Spleen (tissue), 11 donors: ENCODE measurements at regions not wholly inside any gene's neighbourhood (a gene's known extent, or its start where the extent isn't known, plus 50 kb on each side); places are given as distances from the start of the nearest gene placed in this dataset.

Experiments
- DNase-seq: peaks from one replicate; pipeline ENCODE4 v3.0.0-alpha.2; 2020
- H3K27ac ChIP-seq, 8 donors: fragments of 200-600 bp; sonication (generic) in 7 of 8; 1 replicate in 4 of 8; 2 replicates in 4 of 8; pipeline versions ENCODE4 v1.5.0 to v1.8.0; 2016 to 2021; ENCODE audit warnings: inconsistent platforms in 4 of 8, mild to moderate bottlenecking in 4 of 8, moderate library complexity in 1 of 8
- H3K27me3 ChIP-seq, 7 donors: fragments of 200-600 bp; sonication (generic) in 6 of 7; replicated peaks in 1 of 7; 1 replicate in 4 of 7; 2 replicates in 3 of 7; pipeline versions ENCODE4 v1.5.0 to v1.8.0; 2016 to 2021; ENCODE audit warnings: inconsistent platforms in 3 of 7, mild to moderate bottlenecking in 1 of 7
- H3K36me3 ChIP-seq, 6 donors: fragments of 200-600 bp; sonication (generic) in 5 of 6; 1 replicate in 4 of 6; 2 replicates in 2 of 6; pipeline versions ENCODE4 v1.5.0 to v1.8.0; 2016 to 2021; ENCODE audit warnings: inconsistent platforms in 2 of 6
- H3K4me1 ChIP-seq, 6 donors: fragments of 200-600 bp; sonication (generic) in 5 of 6; 1 replicate in 3 of 6; 2 replicates in 3 of 6; pipeline versions ENCODE4 v1.5.0 to v1.8.0; 2016 to 2021; ENCODE audit warnings: inconsistent platforms in 3 of 6
- H3K4me3 ChIP-seq, 8 donors: fragments of 200-600 bp; sonication (generic) in 7 of 8; 1 replicate in 4 of 8; 2 replicates in 4 of 8; pipeline versions ENCODE4 v1.5.0 to v1.8.0; 2016 to 2021; ENCODE audit warnings: inconsistent platforms in 4 of 8, mild to moderate bottlenecking in 4 of 8, moderate library complexity in 2 of 8
- H3K9me3 ChIP-seq, 8 donors: fragments of 200-600 bp; sonication (generic) in 7 of 8; 1 replicate in 4 of 8; 2 replicates in 4 of 8; pipeline versions ENCODE4 v1.5.0 to v1.8.0; 2016 to 2021; ENCODE audit warnings: inconsistent platforms in 4 of 8
- POLR2A ChIP-seq, 3 donors: fragments of 450-650 bp; IDR thresholded peaks; one replicate each; pipeline ENCODE4 v1.5.1; 2017; ENCODE audit warnings: antibody characterized with exemption in 3 of 3, mild to moderate bottlenecking in 1 of 3
- POLR2AphosphoS5 ChIP-seq, 3 donors: sonication (generic); formaldehyde crosslinking; IDR thresholded peaks; one replicate each; pipeline ENCODE4 v1.5.1; 2017; ENCODE audit warnings: antibody characterized with exemption in 3 of 3
- WGBS, 5 donors: extraction: QIAGEN DNeasy Blood & Tissue Kit in 3 of 5; methylation state at CpG; one replicate each; pipeline versions ENCODE4 v1.1.5 to v1.1.7; 2013 to 2018; 5-methylcytosine and 5-hydroxymethylcytosine counted together
- intact Hi-C: fragments of 100-400 bp; cut with DNase I; formaldehyde crosslinking; loops from one replicate; pipeline ENCODE4 v1.15.0; 2023; ENCODE audit warnings: low total_unique reads
- TF ChIP-seq, protein P1 (sequence below), 11 experiments: fragments of 200-600 bp in 7 of 11; fragments of 450-650 bp in 4 of 11; sonication (generic) in 4 of 11; IDR thresholded peaks in 8 of 11; conservative IDR thresholded peaks in 3 of 11; 1 replicate in 7 of 11; 2 replicates in 4 of 11; pipeline versions ENCODE4 v1.4.0 to v1.8.0; 2016 to 2021; ENCODE audit warnings: antibody characterized with exemption in 11 of 11, inconsistent platforms in 4 of 11, mild to moderate bottlenecking in 1 of 11
- donor health status: healthy with polysubstance abuse.
- donor health status: DM: no; HTN: no; CAD: no; lungs with moderate emphysema.
- donor health status: DM: no; HTN: no; CAD: no.
- donor health status: Bipolar disorder and iron deficiency.
- donor health status: healthy.
- donor health status: DM: no; HTN: no; CAD: no.
- donor health status: DM: yes; HTN: yes; CAD: no.

DNA sequence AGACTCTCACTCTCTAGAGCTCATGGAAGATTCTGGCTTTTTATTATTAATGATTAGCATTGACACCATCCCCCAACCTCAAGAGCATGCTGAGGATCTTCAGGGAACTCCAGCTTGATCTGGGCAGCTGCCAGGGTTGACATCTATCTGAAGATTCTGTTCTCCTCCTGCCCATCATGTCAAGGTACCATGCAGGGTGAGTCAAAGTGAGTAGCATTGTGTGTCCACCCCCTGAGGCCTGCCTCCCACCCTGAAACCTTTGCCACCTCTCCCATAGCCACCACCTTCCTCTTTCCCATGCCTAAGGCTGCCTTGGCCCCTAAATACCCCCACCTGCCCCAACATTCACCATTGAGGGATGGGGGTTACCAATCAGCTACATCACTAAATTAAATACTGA is 70.1 kb upstream of the SLCO3A1 start:
- Histone ChIP-seq H3K36me3 (no peaks in the 10 kb centered on the region), H3K4me3 (no peak overlapping the region), H3K27me3 (peaks cover 0 to 25% (median 0%) of the 10 kb centered on the region in 7 donors), H3K9me3 (no peaks in the 10 kb centered on the region), H3K4me1 (peaks cover 0 to 38% (median 0%) of the 10 kb centered on the region in 6 donors), H3K27ac (no peak overlapping the region)
- DNase-seq, result no peak
- no peak for TF ChIP-seq POLR2AphosphoS5 (IDR thresholded peaks at IDR 0.05)
- no peak for TF ChIP-seq POLR2A (IDR thresholded peaks at IDR 0.05)
- TF ChIP-seq, protein P1, sequence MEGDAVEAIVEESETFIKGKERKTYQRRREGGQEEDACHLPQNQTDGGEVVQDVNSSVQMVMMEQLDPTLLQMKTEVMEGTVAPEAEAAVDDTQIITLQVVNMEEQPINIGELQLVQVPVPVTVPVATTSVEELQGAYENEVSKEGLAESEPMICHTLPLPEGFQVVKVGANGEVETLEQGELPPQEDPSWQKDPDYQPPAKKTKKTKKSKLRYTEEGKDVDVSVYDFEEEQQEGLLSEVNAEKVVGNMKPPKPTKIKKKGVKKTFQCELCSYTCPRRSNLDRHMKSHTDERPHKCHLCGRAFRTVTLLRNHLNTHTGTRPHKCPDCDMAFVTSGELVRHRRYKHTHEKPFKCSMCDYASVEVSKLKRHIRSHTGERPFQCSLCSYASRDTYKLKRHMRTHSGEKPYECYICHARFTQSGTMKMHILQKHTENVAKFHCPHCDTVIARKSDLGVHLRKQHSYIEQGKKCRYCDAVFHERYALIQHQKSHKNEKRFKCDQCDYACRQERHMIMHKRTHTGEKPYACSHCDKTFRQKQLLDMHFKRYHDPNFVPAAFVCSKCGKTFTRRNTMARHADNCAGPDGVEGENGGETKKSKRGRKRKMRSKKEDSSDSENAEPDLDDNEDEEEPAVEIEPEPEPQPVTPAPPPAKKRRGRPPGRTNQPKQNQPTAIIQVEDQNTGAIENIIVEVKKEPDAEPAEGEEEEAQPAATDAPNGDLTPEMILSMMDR (IDR thresholded peaks at IDR 0.05 in 8 of 11, conservative IDR thresholded peaks at IDR 0.05 in 3 of 11), result no peak
- intact Hi-C loops, result no loop called here

DNA sequence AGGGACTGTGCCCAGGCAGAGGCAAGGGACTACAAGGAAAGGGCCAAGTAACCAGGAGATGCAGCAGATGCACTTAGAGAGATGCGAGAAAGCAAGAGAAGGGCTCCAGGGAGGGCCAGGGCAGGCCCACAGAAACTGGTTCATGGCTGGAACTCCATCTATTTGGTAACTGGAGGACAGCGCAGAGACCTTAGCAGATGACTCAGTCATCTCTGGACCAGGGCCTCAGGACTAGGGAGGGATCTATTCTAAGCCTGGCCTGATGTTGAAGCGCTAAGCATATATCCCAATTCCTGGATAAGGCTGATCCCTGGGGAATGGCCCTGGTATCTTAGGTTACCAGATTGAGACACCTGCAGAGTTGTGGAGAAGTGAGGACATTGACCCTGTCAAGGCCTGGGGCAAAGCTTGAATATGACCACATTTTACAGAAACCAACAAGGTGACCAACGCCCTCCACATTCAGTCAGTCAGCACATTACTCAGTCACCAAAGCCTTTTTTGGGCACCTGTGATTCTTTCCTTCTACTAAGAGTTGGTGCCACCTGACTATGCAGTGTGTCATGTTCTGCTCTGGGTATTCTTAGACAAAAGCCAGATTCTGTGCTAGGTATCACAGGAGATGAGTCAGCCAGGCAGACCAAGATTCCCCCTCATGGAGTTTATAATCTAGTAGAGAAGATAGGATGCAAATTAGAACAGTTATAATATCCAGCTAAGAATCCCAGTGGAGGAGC is 68.4 kb upstream of the SLCO3A1 start:
- no peak overlapping the region for H3K4me3 ChIP-seq
- no peak overlapping the region for H3K27ac ChIP-seq
- H3K36me3 ChIP-seq, result no peaks in the 10 kb centered on the region
- intact Hi-C loops, result no loop called here
- H3K27me3 ChIP-seq, result peaks cover 0 to 33% (median 0%) of the 10 kb centered on the region in 7 donors
- WGBS, 5 donors, result 87 to 91% (median 88%) methylated on average over 4 of the region's 4 CpGs
- no peaks in the 10 kb centered on the region for H3K9me3 ChIP-seq
- no peak for DNase-seq
- TF ChIP-seq POLR2AphosphoS5 (IDR thresholded peaks at IDR 0.05), result no peak
- H3K4me1 ChIP-seq, result peaks cover 0 to 32% (median 0%) of the 10 kb centered on the region in 6 donors

DNA sequence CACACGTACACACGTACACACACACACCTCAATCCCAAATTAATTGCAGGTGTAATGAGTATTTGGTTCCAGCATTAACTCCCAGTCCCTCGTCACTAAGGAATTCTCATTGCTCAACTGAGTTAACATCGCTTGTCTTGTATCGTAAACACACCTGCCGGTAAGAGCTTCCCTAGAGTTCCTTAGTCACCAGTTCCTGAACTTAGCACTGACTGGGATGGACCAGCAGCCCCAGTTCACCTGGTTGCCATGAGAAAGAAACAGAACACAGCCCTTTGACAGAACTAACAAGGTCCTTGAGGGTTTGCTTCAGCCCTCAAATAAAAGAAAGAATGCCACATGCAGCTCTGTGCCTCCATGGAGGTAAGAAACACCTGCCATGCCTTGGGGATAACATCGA is 66.3 kb upstream of the SLCO3A1 start:
- TF ChIP-seq POLR2A (IDR thresholded peaks at IDR 0.05) (no peak), POLR2AphosphoS5 (IDR thresholded peaks at IDR 0.05) (no peak)
- TF ChIP-seq, protein P1 (IDR thresholded peaks at IDR 0.05 in 8 of 11, conservative IDR thresholded peaks at IDR 0.05 in 3 of 11), result no peak
- peaks cover 0 to 13% (median 0%) of the 10 kb centered on the region in 6 donors for H3K4me1 ChIP-seq
- H3K27ac ChIP-seq, result no peak overlapping the region
- 82 to 93% (median 89%) methylated on average over 7 of the region's 7 CpGs for WGBS, 5 donors
- peaks cover 0 to 33% (median 0%) of the 10 kb centered on the region in 7 donors for H3K27me3 ChIP-seq
- no peaks in the 10 kb centered on the region for H3K36me3 ChIP-seq
- H3K4me3 ChIP-seq, result no peak overlapping the region
- intact Hi-C loops, result no loop called here
- no peak for DNase-seq
- no peaks in the 10 kb centered on the region for H3K9me3 ChIP-seq

DNA sequence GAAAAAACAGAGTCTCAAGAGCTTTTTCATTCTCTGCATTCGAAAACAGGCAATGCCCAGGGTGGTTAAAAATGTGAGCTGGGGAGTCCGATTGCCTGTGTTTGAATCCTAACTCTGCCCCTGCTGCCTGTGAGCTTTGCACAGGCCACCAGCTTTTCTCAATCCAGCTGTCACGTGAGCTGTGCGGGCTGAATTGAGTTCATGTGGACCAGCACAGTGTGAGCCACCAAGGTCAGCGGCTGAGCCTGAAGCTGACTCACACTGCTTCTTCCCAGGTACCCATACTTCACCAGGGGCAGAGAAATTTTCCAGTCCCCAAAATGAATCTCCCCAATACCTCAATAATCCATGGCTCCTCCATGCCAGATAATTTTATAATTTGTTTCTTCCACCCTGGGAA is 64.4 kb upstream of the SLCO3A1 start:
- intact Hi-C loops, result no loop called here
- Histone ChIP-seq H3K9me3 (no peaks in the 10 kb centered on the region), H3K4me1 (no peaks in the 10 kb centered on the region), H3K36me3 (no peaks in the 10 kb centered on the region), H3K27ac (no peak overlapping the region), H3K4me3 (no peak overlapping the region), H3K27me3 (peaks cover 0 to 19% (median 0%) of the 10 kb centered on the region in 7 donors)
- DNase-seq, result no peak
- TF ChIP-seq, protein P1 (IDR thresholded peaks at IDR 0.05 in 8 of 11, conservative IDR thresholded peaks at IDR 0.05 in 3 of 11), result no peak
- TF ChIP-seq POLR2AphosphoS5 (IDR thresholded peaks at IDR 0.05), result no peak
- no peak for TF ChIP-seq POLR2A (IDR thresholded peaks at IDR 0.05)
- 86 to 100% (median 88%) methylated on average over 5 of the region's 5 CpGs for WGBS, 5 donors
